Sigmoid colon (tissue), 6 donors: ENCODE measurements at regions not wholly inside any gene's neighbourhood (a gene's known extent, or its start where the extent isn't known, plus 50 kb on each side); places are given as distances from the start of the nearest gene placed in this dataset.

ENCODE experiments used
- DNase-seq: peaks from one replicate; pipeline ENCODE4 v3.0.0-alpha.2; 2019
- H3K27ac ChIP-seq, 4 donors: fragments of 200-600 bp; sonication (generic); one replicate each; pipeline ENCODE4 v1.5.1; 2016 to 2019; ENCODE audit warnings: mild to moderate bottlenecking in 1 of 4
- H3K27me3 ChIP-seq, 3 donors: fragments of 200-600 bp; sonication (generic); one replicate each; pipeline ENCODE4 v1.5.1; 2019; ENCODE audit warnings: mild to moderate bottlenecking in 1 of 3
- H3K36me3 ChIP-seq, 4 donors: fragments of 200-600 bp; sonication (generic); one replicate each; pipeline ENCODE4 v1.5.1; 2016 to 2019
- H3K4me1 ChIP-seq, 4 donors: fragments of 200-600 bp; sonication (generic); one replicate each; pipeline ENCODE4 v1.5.1; 2017 to 2019
- H3K4me3 ChIP-seq, 4 donors: fragments of 200-600 bp; sonication (generic); one replicate each; pipeline ENCODE4 v1.5.1; 2017 to 2019; ENCODE audit warnings: mild to moderate bottlenecking in 2 of 4, moderate library complexity in 1 of 4
- H3K9me3 ChIP-seq, 4 donors: fragments of 200-600 bp in 3 of 4; sonication (generic) in 3 of 4; one replicate each; pipeline versions ENCODE4 v1.5.1 to v1.6.1; 2013 to 2019
- EP300 ChIP-seq, 4 donors: sonication (generic); formaldehyde crosslinking; IDR thresholded peaks; one replicate each; pipeline ENCODE4 v1.6.1; 2017; ENCODE audit warnings: antibody characterized with exemption in 4 of 4
- POLR2A ChIP-seq, 2 donors: fragments of 450-650 bp; IDR thresholded peaks; one replicate each; pipeline ENCODE4 v1.6.1; 2016; ENCODE audit warnings: antibody characterized with exemption in 2 of 2, mild to moderate bottlenecking in 2 of 2, moderate library complexity in 2 of 2
- POLR2AphosphoS5 ChIP-seq, 4 donors: sonication (generic); formaldehyde crosslinking; IDR thresholded peaks; one replicate each; pipeline ENCODE4 v1.6.1; 2017; ENCODE audit warnings: antibody characterized with exemption in 4 of 4
- WGBS, 2 donors: extraction: QIAGEN DNeasy Blood & Tissue Kit; methylation state at CpG; one replicate each; pipeline ENCODE4 v1.1.7; 2013; 5-methylcytosine and 5-hydroxymethylcytosine counted together
- intact Hi-C: fragments of 100-400 bp; cut with DNase I; formaldehyde crosslinking; loops from one replicate; pipeline ENCODE4 v1.15.1; 2023
- TF ChIP-seq, protein P1 (sequence below), 4 experiments: fragments of 450-650 bp in 3 of 4; fragments of 200-600 bp in 1 of 4; IDR thresholded peaks; one replicate each; pipeline ENCODE4 v1.5.1; 2016 to 2019; ENCODE audit warnings: antibody characterized with exemption in 4 of 4, mild to moderate bottlenecking in 3 of 4, moderate library complexity in 2 of 4
- donor health status: healthy with polysubstance abuse.
- donor health status: healthy.

DNA sequence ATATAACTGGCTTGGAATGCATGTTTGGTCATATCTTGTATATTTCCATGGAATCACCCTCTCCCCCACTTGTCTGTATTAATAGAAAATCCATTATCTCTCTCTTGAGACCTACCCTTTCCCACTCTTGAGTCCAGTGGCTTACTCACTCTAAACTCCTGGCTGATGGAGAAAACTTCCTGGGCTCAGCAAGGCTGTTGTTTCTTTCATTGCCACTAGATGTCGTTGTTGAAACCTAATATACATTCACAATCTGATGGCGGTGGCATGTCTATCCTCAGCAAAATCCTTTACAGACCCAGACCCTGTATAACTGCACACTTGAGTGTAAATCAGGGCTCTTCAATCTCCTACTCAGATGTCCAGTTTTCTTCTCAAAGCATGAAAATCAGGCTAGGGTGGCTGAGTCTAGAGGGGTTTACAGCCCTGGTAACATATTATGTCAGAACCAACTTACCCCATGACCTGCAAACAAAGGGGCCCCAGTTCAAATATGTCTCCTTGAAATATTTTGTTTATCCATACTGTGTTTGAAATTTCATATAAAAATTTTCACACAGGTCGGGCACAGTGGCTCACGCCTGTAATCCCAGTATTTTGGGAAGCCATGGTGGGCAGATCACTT, 70.0 kb upstream of the FAM241A start:
- Histone ChIP-seq H3K4me3 (no peak overlapping the region), H3K27ac (no peak overlapping the region), H3K27me3 (no peaks in the 10 kb centered on the region), H3K36me3 (no peaks in the 10 kb centered on the region), H3K4me1 (no peaks in the 10 kb centered on the region), H3K9me3 (no peaks in the 10 kb centered on the region)
- intact Hi-C loops: no loop called here
- no peak for TF ChIP-seq EP300 (IDR thresholded peaks at IDR 0.05)
- TF ChIP-seq, protein P1, sequence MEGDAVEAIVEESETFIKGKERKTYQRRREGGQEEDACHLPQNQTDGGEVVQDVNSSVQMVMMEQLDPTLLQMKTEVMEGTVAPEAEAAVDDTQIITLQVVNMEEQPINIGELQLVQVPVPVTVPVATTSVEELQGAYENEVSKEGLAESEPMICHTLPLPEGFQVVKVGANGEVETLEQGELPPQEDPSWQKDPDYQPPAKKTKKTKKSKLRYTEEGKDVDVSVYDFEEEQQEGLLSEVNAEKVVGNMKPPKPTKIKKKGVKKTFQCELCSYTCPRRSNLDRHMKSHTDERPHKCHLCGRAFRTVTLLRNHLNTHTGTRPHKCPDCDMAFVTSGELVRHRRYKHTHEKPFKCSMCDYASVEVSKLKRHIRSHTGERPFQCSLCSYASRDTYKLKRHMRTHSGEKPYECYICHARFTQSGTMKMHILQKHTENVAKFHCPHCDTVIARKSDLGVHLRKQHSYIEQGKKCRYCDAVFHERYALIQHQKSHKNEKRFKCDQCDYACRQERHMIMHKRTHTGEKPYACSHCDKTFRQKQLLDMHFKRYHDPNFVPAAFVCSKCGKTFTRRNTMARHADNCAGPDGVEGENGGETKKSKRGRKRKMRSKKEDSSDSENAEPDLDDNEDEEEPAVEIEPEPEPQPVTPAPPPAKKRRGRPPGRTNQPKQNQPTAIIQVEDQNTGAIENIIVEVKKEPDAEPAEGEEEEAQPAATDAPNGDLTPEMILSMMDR (IDR thresholded peaks at IDR 0.05): peak in 2 of 4 experiments; percentile 34 to 44
- WGBS, 2 donors: 45 to 52% methylated on average over 4 of the region's 4 CpGs
- no peak for DNase-seq

DNA sequence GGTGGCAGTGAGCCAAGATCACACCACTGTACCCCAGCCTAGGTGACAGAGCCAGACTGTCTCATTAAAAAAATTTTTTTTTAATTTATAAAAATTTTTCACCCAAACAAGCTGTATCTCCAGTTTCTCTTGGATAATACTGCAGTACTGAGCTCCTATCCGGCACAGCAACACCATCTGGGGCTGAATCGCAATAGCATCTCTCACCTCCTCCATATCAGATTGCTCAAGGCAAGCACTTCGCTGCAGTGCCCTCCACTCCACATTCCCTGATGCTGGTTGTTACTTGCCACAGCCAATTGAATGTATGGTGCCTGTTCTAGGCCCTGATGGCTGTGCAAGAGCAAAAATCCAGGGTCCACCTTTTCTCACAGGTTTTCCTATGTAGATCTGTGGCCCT, 69.3 kb upstream of the FAM241A start:
- intact Hi-C loops: no loop called here
- H3K27ac ChIP-seq: no peak overlapping the region
- no peaks in the 10 kb centered on the region for H3K4me1 ChIP-seq
- no peak overlapping the region for H3K4me3 ChIP-seq
- 86 to 91% methylated on average over 3 of the region's 3 CpGs for WGBS, 2 donors
- TF ChIP-seq POLR2AphosphoS5 (IDR thresholded peaks at IDR 0.05) (no peak), POLR2A (IDR thresholded peaks at IDR 0.05) (no peak), EP300 (IDR thresholded peaks at IDR 0.05) (no peak)
- TF ChIP-seq, protein P1 (IDR thresholded peaks at IDR 0.05): no peak
- DNase-seq: no peak
- H3K36me3 ChIP-seq: no peaks in the 10 kb centered on the region
- H3K9me3 ChIP-seq: no peaks in the 10 kb centered on the region
- no peaks in the 10 kb centered on the region for H3K27me3 ChIP-seq

DNA sequence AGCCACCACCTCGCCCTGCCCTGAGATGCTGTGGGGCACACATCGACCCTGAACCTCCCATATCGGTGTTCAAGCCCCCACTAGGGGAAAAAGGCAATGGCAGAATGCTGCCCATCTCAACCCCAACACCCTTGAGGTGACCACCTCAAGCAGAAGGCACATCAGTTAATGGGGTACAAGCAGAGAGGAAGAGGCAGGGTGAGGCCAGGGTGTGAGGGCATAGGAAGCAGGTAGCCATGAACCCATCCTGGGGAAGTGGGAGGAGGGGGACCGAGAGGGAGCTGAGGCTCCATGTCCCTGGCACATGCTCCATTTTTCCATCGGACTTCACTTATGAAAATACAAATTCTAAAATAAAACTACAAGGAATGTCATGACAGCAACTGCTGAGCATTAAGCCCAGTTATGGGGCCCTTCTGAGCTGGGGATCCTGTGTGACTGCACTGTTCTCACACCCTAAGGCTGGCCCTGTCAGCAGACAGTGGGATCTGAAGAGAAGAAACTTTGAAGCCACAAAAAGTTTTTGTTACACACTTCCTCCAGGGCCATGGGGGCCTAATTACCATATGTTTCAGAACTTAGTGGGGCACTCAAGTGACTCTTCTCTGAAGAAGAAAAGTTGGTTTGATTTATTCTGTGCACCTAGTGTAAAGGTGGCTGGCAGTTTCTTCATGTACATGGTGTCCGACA, 68.2 kb upstream of the FAM241A start:
- 94 to 96% methylated on average over 6 of the region's 6 CpGs for WGBS, 2 donors
- H3K4me3 ChIP-seq: no peak overlapping the region
- intact Hi-C loops: no loop called here

DNA sequence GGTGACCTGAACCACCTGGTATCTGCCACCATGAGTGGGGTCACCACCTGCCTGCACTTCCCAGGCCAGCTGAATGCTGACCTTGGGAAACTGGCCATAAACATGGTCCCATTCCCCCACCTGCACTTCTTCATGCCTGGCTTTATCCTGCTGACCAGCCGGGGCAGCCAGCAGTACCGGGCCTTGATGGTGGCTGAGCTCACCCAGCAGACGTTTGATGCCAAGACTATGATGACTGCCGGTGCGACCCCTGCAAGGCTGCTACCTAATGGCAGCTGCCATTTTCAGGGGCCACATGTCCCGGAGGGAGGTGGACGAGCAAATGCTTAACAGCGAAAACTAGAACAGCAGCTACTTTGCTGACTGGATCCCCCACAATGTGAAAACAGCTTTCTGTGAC, 67.5 kb upstream of the FAM241A start:
- no peak for DNase-seq
- TF ChIP-seq, protein P1 (IDR thresholded peaks at IDR 0.05): no peak
- TF ChIP-seq POLR2AphosphoS5 (IDR thresholded peaks at IDR 0.05): no peak
- no peak for TF ChIP-seq POLR2A (IDR thresholded peaks at IDR 0.05)
- TF ChIP-seq EP300 (IDR thresholded peaks at IDR 0.05): no peak
- intact Hi-C loops: no loop called here
- Histone ChIP-seq H3K4me3 (no peak overlapping the region), H3K36me3 (no peaks in the 10 kb centered on the region), H3K27me3 (no peaks in the 10 kb centered on the region), H3K9me3 (no peaks in the 10 kb centered on the region), H3K27ac (no peak overlapping the region), H3K4me1 (no peaks in the 10 kb centered on the region)
- 97% methylated on average over 8 of the region's 8 CpGs for WGBS, 2 donors

More for the DNA sequence above, 68.2 kb upstream of the FAM241A start:
- DNase-seq: no peak
- Histone ChIP-seq H3K9me3 (no peaks in the 10 kb centered on the region), H3K4me1 (no peaks in the 10 kb centered on the region), H3K27ac (no peak overlapping the region), H3K36me3 (no peaks in the 10 kb centered on the region), H3K27me3 (no peaks in the 10 kb centered on the region)
- TF ChIP-seq POLR2A (IDR thresholded peaks at IDR 0.05) (no peak), POLR2AphosphoS5 (IDR thresholded peaks at IDR 0.05) (no peak)

DNA sequence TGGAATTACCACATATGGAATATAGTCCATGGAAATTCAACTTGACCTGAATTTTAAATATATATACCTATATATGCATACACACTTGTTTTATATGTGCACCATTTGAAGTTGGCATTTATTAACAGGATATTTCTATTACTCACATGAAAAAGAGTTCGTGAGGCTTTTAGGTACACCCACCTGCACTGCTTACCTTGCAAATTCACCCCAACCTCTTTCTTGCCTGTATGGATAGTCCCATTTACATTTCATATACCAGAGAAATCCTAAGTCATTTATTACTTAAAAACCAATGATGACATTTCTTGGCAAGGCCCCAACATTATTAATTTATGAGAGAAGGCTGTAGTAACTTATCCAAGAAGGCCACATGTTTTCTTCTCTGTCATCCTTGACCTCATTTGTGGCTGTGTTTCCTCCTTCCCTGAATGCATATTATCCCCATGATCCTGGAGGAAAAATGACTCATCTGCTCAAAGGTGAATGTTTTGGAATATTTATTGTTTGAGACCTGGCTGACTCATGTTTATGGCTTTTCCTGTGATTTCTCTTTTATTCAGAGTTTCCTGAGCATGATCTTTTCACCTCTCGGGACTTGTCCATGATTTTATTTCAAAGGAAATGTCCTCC, 62.2 kb upstream of the FAM241A start:
- Histone ChIP-seq H3K9me3 (no peaks in the 10 kb centered on the region), H3K4me3 (no peak overlapping the region), H3K4me1 (no peaks in the 10 kb centered on the region), H3K36me3 (no peaks in the 10 kb centered on the region), H3K27me3 (no peaks in the 10 kb centered on the region), H3K27ac (peak overlapping the region in 2 of 4 donors; percentile 2 to 27)
- DNase-seq: no peak
- TF ChIP-seq EP300 (IDR thresholded peaks at IDR 0.05) (no peak), POLR2AphosphoS5 (IDR thresholded peaks at IDR 0.05) (peak in 2 of 4 donors; percentile 13 to 56)
- TF ChIP-seq, protein P1 (IDR thresholded peaks at IDR 0.05): no peak
- WGBS, 2 donors: 38 to 75% methylated on average over 2 of the region's 2 CpGs
- intact Hi-C loops: no loop called here
